GOT3 (cell line): ENCODE measurements at regions not wholly inside any gene's neighbourhood (a gene's known extent, or its start where the extent isn't known, plus 50 kb on each side); places are given as distances from the start of the nearest gene placed in this dataset.

Experiments used
- DNase-seq: peaks from one replicate; lab custom pipeline; 2025; ENCODE audit warnings: mixed read lengths; lab: John Stamatoyannopoulos, UW

DNA sequence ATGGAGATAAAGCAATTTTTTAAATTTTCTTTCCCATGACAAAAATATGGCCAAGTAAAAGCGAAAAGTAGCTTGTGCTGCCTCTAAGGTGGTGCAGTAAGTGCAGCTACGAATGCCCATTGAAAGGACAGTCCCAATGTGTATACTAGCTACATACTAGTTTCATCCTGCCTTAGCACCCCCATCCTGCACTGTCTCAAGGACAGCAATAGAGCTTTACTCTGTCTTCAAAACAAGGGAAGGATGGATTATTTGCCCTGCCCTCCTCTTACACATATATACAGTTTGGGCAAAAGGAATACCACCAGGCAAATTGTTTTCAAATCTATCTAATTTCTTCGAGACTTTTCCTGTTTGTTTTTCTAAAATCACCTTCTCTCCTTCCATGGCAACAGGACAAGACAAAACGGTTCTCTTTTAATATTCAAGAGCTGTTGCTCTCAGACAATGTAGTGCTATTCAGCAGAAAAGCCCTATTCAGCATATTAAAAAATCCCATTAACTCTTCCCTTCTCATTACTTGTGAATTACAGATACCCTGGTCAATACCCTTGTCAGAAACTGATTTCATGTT lies 75.1 kb upstream of the SLC7A11 start:
- no peak for DNase-seq

- no peak for DNase-seq
Observed at GRCh38 chr4:138312536-138312911, 70.4 kb upstream of the SLC7A11 start.

GRCh38 chr4:138311771-138312535 lies 69.8 kb upstream of the SLC7A11 start:
- DNase-seq = no peak

DNA sequence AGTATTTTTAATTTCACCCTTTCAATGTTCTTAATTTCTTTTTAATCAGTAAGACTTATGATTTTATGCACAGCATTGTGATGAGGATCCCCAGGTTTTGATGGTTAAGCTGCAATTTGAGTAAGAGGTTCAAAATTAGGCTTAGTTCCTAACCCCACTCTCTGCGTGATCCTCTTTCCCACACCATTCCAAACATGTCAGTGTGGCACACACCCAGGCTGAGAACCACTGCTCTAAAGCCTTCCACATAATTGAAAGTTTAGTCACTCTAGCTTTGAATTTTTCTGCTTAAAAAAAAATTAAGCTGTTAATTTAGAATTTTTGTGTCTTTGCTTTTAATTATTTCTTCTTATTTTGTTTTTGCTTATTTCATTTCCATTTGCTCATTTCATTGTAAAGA lies 68.8 kb upstream of the SLC7A11 start:
- DNase-seq = no peak

- DNase-seq = no peak
Observed at GRCh38 chr4:138310498-138310897, 68.3 kb upstream of the SLC7A11 start.

GRCh38 chr4:138308356-138308755 lies 66.2 kb upstream of the SLC7A11 start:
- DNase-seq = no peak

DNA sequence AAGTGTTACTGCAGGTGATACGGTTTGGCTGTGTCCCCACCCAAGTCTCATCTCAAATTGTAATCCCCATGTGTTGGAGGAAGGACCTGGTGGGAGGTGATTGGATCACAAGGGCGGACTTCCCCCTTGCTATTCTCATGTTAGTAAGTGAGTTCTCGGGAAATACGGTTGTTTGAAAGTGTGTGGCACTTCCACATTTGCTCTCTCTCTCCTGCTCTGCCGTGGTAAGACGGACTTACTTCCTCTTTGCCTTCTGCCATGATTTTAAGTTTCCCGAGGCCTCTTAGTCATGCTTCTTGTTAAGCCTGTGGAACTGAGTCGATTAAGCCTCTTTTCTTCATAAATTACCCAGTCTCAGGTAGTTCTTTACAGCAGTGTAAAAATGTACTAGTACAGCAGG lies 65.2 kb upstream of the SLC7A11 start:
- no peak for DNase-seq

DNA sequence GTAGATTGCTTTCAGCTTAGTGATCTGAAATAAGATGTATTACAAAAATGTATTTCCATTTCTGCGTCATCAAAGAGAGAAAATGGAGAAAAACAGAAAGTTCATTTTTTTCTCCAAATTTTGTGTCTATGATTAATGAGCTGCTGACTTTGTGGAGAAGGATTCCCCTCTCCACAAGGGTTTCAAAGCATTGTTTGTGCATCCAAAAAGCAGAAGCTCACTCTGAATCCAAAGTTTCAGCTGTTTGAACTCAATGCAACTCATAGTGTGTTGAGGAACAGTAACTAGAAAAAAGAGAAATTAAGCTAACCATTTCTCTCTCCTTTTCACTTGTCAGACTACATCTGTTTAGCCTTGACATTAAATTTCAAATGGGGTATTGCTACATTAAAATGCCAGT lies 62.9 kb upstream of the SLC7A11 start:
- DNase-seq = no peak

DNA sequence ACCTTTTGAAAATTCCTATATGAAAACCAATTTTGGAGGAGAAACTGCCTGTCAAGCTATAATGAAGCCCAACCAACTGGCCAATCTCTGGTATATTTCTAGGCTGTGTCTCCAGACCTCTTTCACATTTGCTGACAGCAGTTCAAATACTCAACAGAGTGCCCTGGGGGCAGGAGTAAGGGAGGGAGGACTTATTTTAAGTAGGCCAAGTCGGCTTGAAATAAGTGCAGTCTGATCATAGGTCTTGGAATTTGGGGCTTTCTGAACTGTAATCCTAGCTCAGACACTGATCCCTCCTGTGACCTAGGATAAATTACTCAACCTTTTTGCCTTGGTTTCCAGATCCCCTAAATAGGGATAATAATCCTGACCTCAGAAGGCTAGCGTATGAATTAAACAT lies 59.4 kb upstream of the SLC7A11 start:
- DNase-seq = no peak

DNA sequence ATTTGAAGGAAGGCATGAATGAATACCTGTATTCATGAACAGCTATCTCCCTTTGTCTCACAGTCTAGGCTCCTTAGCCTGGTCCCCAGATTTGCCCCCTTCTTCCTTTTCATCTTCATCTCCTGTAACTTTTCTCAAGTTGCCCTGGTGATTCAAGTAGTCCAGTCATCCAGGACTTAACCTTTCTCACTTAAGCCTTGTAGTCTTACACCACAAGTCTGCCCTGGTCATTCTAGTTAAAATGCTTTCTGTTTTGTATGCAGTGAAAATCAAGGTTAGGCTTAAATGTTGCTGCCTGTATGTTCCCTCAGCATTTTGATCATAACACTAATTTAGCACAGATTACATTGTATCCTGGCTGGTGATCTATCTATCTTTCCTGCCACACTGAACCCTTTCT lies 58.5 kb upstream of the SLC7A11 start:
- no peak for DNase-seq

GRCh38 chr4:138299881-138300280 lies 57.7 kb upstream of the SLC7A11 start:
- no peak for DNase-seq

- no peak for DNase-seq
Observed at GRCh38 chr4:138298866-138299265, 56.7 kb upstream of the SLC7A11 start.

DNA sequence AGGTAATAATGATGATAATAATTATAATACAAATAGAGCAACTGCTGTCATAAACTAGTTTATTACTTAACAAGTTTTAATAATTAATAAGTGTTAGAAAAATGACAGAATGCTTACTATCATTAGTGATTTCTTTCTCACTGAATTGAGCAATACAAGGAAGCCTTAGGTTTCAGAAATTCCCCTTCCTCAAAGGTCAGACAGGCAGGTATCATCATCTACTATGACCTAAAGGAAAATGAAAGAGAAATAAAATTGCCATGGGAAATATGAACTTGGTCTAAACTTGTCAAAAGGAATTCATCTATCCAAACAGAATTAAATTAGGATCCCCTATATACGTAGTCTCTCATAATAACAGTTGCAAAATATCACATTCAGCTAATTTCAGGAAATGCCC lies 56.3 kb upstream of the SLC7A11 start:
- no peak for DNase-seq

GRCh38 chr4:138297743-138298405 lies 55.7 kb upstream of the SLC7A11 start:
- DNase-seq = no peak

- no peak for DNase-seq
Observed at GRCh38 chr4:138292321-138292720, 50.2 kb upstream of the SLC7A11 start.
